GM12874 (cell line): ENCODE measurements at regions not wholly inside any gene's neighbourhood (a gene's known extent, or its start where the extent isn't known, plus 50 kb on each side); places are given as distances from the start of the nearest gene placed in this dataset.

ENCODE experiments used
- CTCF ChIP-seq: IDR thresholded peaks from 2 replicates; pipeline ENCODE4 v1.5.1; 2011; ENCODE audit warnings: low read depth, mild to moderate bottlenecking, control low read depth, low read length, moderate library complexity; ENCODE audit not compliant: insufficient read depth

- TF ChIP-seq CTCF = no peak
These were observed 170.0 kb downstream of the BCL11B start for GRCh38 chr14:99101855-99102461.

GRCh38 chr14:99116741-99117295, 155.2 kb downstream of the BCL11B start:
- no peak for TF ChIP-seq CTCF

- TF ChIP-seq CTCF = no peak
These were observed 154.3 kb downstream of the BCL11B start for GRCh38 chr14:99117671-99118045.

- no peak for TF ChIP-seq CTCF
These were observed 153.8 kb downstream of the BCL11B start for GRCh38 chr14:99118046-99118721.

- no peak for TF ChIP-seq CTCF
These were observed 153.1 kb downstream of the BCL11B start for GRCh38 chr14:99118946-99119345.
